ENCODE measurements at regions not wholly inside any gene's neighbourhood (a gene's known extent, or its start where the extent isn't known, plus 50 kb on each side); places are given as distances from the start of the nearest gene placed in this dataset.

GRCh38 chr6:82833481-82833880 is 232.2 kb downstream of the UBE3D start:
- Histone ChIP-seq H3K27ac (no peak overlapping the region), H3K36me3 (no peaks in the 10 kb centered on the region), H3K9me3 (no peaks in the 10 kb centered on the region), H3K4me1 (no peaks in the 10 kb centered on the region), H3K27me3 (no peaks in the 10 kb centered on the region), H3K4me3 (no peak overlapping the region)
- intact Hi-C loops (cut with DNase I; ENCODE audit: low total_unique reads), result no loop called here
- TF ChIP-seq POLR2A (IDR thresholded peaks at IDR 0.05) (no peak), POLR2AphosphoS5 (IDR thresholded peaks at IDR 0.05) (no peak)
- TF ChIP-seq, protein P1, sequence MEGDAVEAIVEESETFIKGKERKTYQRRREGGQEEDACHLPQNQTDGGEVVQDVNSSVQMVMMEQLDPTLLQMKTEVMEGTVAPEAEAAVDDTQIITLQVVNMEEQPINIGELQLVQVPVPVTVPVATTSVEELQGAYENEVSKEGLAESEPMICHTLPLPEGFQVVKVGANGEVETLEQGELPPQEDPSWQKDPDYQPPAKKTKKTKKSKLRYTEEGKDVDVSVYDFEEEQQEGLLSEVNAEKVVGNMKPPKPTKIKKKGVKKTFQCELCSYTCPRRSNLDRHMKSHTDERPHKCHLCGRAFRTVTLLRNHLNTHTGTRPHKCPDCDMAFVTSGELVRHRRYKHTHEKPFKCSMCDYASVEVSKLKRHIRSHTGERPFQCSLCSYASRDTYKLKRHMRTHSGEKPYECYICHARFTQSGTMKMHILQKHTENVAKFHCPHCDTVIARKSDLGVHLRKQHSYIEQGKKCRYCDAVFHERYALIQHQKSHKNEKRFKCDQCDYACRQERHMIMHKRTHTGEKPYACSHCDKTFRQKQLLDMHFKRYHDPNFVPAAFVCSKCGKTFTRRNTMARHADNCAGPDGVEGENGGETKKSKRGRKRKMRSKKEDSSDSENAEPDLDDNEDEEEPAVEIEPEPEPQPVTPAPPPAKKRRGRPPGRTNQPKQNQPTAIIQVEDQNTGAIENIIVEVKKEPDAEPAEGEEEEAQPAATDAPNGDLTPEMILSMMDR (IDR thresholded peaks at IDR 0.05), result no peak
- DNase-seq (ENCODE audit: low spot score in 2 of 2), result no peak

DNA sequence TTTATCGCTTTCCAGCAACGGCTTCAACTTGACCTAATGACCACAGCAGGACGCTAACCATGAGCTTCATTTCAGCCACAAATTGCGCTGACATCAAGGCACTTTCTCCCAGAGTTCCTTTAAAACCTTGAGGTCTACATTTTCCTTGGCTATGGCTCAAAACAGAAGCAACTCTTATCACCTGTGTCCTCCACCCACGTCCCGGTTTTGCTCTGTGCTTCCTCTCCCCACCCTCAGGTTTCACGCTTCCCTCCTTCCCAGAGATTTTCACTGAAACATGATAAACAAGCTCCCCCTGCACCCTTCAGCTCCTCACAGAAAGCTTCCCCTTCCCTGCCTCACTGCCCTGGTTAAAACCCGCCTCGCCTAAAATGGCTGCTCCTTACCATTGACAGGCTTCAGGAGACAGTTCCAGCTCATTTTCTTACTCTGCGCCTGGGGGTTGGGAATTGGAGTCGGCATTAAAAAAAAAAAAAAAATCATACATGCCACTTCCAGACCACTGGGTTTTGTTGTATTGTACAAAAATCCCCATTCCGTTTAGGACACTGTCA is 229.5 kb downstream of the UBE3D start:
- TF ChIP-seq, protein P1 (IDR thresholded peaks at IDR 0.05), result no peak
- TF ChIP-seq POLR2AphosphoS5 (IDR thresholded peaks at IDR 0.05), result no peak
- no peak for TF ChIP-seq POLR2A (IDR thresholded peaks at IDR 0.05)
- H3K4me3 ChIP-seq, result no peak overlapping the region
- H3K4me1 ChIP-seq, result no peaks in the 10 kb centered on the region
- no peaks in the 10 kb centered on the region for H3K27me3 ChIP-seq
- no peaks in the 10 kb centered on the region for H3K36me3 ChIP-seq
- no peak for DNase-seq (ENCODE audit: low spot score in 2 of 2)
- no peaks in the 10 kb centered on the region for H3K9me3 ChIP-seq
- intact Hi-C loops (cut with DNase I; ENCODE audit: low total_unique reads), result no loop called here
- H3K27ac ChIP-seq, result no peak overlapping the region

- no peaks in the 10 kb centered on the region for H3K9me3 ChIP-seq
- H3K27me3 ChIP-seq, result no peaks in the 10 kb centered on the region
- no peak for DNase-seq (ENCODE audit: low spot score in 2 of 2)
- no peak overlapping the region for H3K27ac ChIP-seq
- TF ChIP-seq POLR2A (IDR thresholded peaks at IDR 0.05) (no peak), POLR2AphosphoS5 (IDR thresholded peaks at IDR 0.05) (no peak)
- TF ChIP-seq, protein P1 (IDR thresholded peaks at IDR 0.05), result no peak
- intact Hi-C loops (cut with DNase I; ENCODE audit: low total_unique reads), result no loop called here
- no peaks in the 10 kb centered on the region for H3K36me3 ChIP-seq
- H3K4me1 ChIP-seq, result no peaks in the 10 kb centered on the region
- no peak overlapping the region for H3K4me3 ChIP-seq
Observed at GRCh38 chr6:82840571-82840970, 225.1 kb downstream of the UBE3D start.

- Histone ChIP-seq H3K9me3 (no peaks in the 10 kb centered on the region), H3K36me3 (no peaks in the 10 kb centered on the region), H3K27me3 (no peaks in the 10 kb centered on the region), H3K4me1 (no peaks in the 10 kb centered on the region), H3K4me3 (no peak overlapping the region), H3K27ac (no peak overlapping the region)
- TF ChIP-seq, protein P1 (IDR thresholded peaks at IDR 0.05), result no peak
- no peak for TF ChIP-seq POLR2A (IDR thresholded peaks at IDR 0.05)
- TF ChIP-seq POLR2AphosphoS5 (IDR thresholded peaks at IDR 0.05), result no peak
- intact Hi-C loops (cut with DNase I; ENCODE audit: low total_unique reads), result no loop called here
- DNase-seq (ENCODE audit: low spot score in 2 of 2), result no peak
Observed at GRCh38 chr6:82841309-82841708, 224.3 kb downstream of the UBE3D start.

Measured in breast epithelium (tissue), 4 donors.